Subcutaneous abdominal adipose tissue (tissue), 5 donors: ENCODE measurements at regions not wholly inside any gene's neighbourhood (a gene's known extent, or its start where the extent isn't known, plus 50 kb on each side); places are given as distances from the start of the nearest gene placed in this dataset.
A peak's percentile ranks its signal among the peaks of the same experiment; 100 is the strongest.

Experiments
- H3K27ac ChIP-seq: one replicate; pipeline ENCODE4 v1.7.0; 2013; ENCODE audit warnings: low read depth, mild to moderate bottlenecking, inconsistent platforms, low read length, moderate library complexity
- H3K27me3 ChIP-seq, 5 donors: one replicate each; pipeline ENCODE4 v1.7.0; 2013; ENCODE audit warnings: low read length in 5 of 5, inconsistent platforms in 1 of 5; ENCODE audit not compliant: control insufficient read depth in 5 of 5, insufficient read depth in 4 of 5
- H3K36me3 ChIP-seq, 5 donors: one replicate each; pipeline ENCODE4 v1.7.0; 2013; ENCODE audit warnings: low read length in 5 of 5; ENCODE audit not compliant: control insufficient read depth in 5 of 5, insufficient read depth in 5 of 5
- H3K4me1 ChIP-seq, 5 donors: one replicate each; pipeline ENCODE4 v1.7.0; 2013; ENCODE audit warnings: low read length in 5 of 5, mild to moderate bottlenecking in 3 of 5, moderate library complexity in 1 of 5; ENCODE audit not compliant: control insufficient read depth in 5 of 5, insufficient read depth in 5 of 5
- H3K4me3 ChIP-seq, 5 donors: one replicate each; pipeline ENCODE4 v1.7.0; 2013; ENCODE audit warnings: low read length in 5 of 5, low read depth in 1 of 5
- H3K9ac ChIP-seq, 5 donors: one replicate each; pipeline ENCODE4 v1.7.0; 2013; ENCODE audit warnings: low read length in 5 of 5, mild to moderate bottlenecking in 4 of 5, moderate library complexity in 3 of 5
- H3K9me3 ChIP-seq, 5 donors: one replicate each; pipeline ENCODE4 v1.7.0; 2013; ENCODE audit warnings: low read length in 5 of 5; ENCODE audit not compliant: control insufficient read depth in 5 of 5
- donor health status: healthy.
- donor health status: healthy.
- donor health status: healthy.
- donor health status: healthy.
- donor health status: healthy.

- H3K4me1 ChIP-seq, result no peaks in the 10 kb centered on the region
- H3K27ac ChIP-seq, result no peak overlapping the region
- no peaks in the 10 kb centered on the region for H3K36me3 ChIP-seq
- no peaks in the 10 kb centered on the region for H3K27me3 ChIP-seq
- H3K4me3 ChIP-seq, result peak overlapping the region in 1 of 5 donors; percentile 24
- no peak overlapping the region for H3K9ac ChIP-seq
- H3K9me3 ChIP-seq, result peaks cover 3 to 29% (median 21%) of the 10 kb centered on the region in 5 donors
Observed at GRCh38 chr16:35344012-35344762, 1884.8 kb downstream of the TP53TG3F start.

GRCh38 chr16:35352431-35352830 is 1893.0 kb downstream of the TP53TG3F start:
- Histone ChIP-seq H3K4me3 (no peak overlapping the region), H3K36me3 (no peaks in the 10 kb centered on the region), H3K4me1 (no peaks in the 10 kb centered on the region), H3K27me3 (no peaks in the 10 kb centered on the region), H3K9ac (no peak overlapping the region), H3K27ac (no peak overlapping the region), H3K9me3 (peaks cover 0 to 10% (median 3%) of the 10 kb centered on the region in 5 donors)

GRCh38 chr16:35363510-35363909 is 1904.1 kb downstream of the TP53TG3F start:
- Histone ChIP-seq H3K9me3 (peaks cover 0 to 12% (median 0%) of the 10 kb centered on the region in 5 donors), H3K27me3 (no peaks in the 10 kb centered on the region), H3K27ac (no peak overlapping the region), H3K9ac (no peak overlapping the region), H3K4me1 (no peaks in the 10 kb centered on the region), H3K36me3 (no peaks in the 10 kb centered on the region), H3K4me3 (no peak overlapping the region)

- no peaks in the 10 kb centered on the region for H3K27me3 ChIP-seq
- H3K36me3 ChIP-seq, result no peaks in the 10 kb centered on the region
- no peak overlapping the region for H3K4me3 ChIP-seq
- no peak overlapping the region for H3K9ac ChIP-seq
- H3K9me3 ChIP-seq, result peaks cover 0 to 12% (median 0%) of the 10 kb centered on the region in 5 donors
- no peaks in the 10 kb centered on the region for H3K4me1 ChIP-seq
- no peak overlapping the region for H3K27ac ChIP-seq
Observed at GRCh38 chr16:35364263-35364662, 1904.9 kb downstream of the TP53TG3F start.

GRCh38 chr16:35365675-35366074 is 1906.3 kb downstream of the TP53TG3F start:
- Histone ChIP-seq H3K27me3 (no peaks in the 10 kb centered on the region), H3K36me3 (no peaks in the 10 kb centered on the region), H3K4me1 (no peaks in the 10 kb centered on the region), H3K4me3 (no peak overlapping the region), H3K27ac (no peak overlapping the region), H3K9ac (no peak overlapping the region), H3K9me3 (peaks cover 0 to 16% (median 0%) of the 10 kb centered on the region in 5 donors)

GRCh38 chr16:35370617-35371016 is 1911.2 kb downstream of the TP53TG3F start:
- Histone ChIP-seq H3K4me3 (no peak overlapping the region), H3K9me3 (peaks cover 0 to 10% (median 0%) of the 10 kb centered on the region in 5 donors), H3K27me3 (no peaks in the 10 kb centered on the region), H3K27ac (no peak overlapping the region), H3K36me3 (no peaks in the 10 kb centered on the region), H3K9ac (no peak overlapping the region), H3K4me1 (no peaks in the 10 kb centered on the region)

GRCh38 chr16:35377142-35377541 is 1917.7 kb downstream of the TP53TG3F start:
- Histone ChIP-seq H3K36me3 (no peaks in the 10 kb centered on the region), H3K27ac (no peak overlapping the region), H3K27me3 (no peaks in the 10 kb centered on the region), H3K4me1 (no peaks in the 10 kb centered on the region), H3K9me3 (peaks cover 0 to 2% (median 0%) of the 10 kb centered on the region in 5 donors), H3K9ac (no peak overlapping the region), H3K4me3 (no peak overlapping the region)

GRCh38 chr16:35386619-35387018 is 1927.2 kb downstream of the TP53TG3F start:
- no peaks in the 10 kb centered on the region for H3K27me3 ChIP-seq
- no peaks in the 10 kb centered on the region for H3K9me3 ChIP-seq
- H3K4me3 ChIP-seq, result no peak overlapping the region
- H3K36me3 ChIP-seq, result no peaks in the 10 kb centered on the region
- H3K9ac ChIP-seq, result no peak overlapping the region
- no peaks in the 10 kb centered on the region for H3K4me1 ChIP-seq
- H3K27ac ChIP-seq, result no peak overlapping the region

GRCh38 chr16:35391328-35391727 is 1931.9 kb downstream of the TP53TG3F start:
- Histone ChIP-seq H3K36me3 (no peaks in the 10 kb centered on the region), H3K27ac (no peak overlapping the region), H3K9ac (no peak overlapping the region), H3K9me3 (peaks cover 0 to 12% (median 0%) of the 10 kb centered on the region in 5 donors), H3K27me3 (no peaks in the 10 kb centered on the region), H3K4me1 (no peaks in the 10 kb centered on the region), H3K4me3 (no peak overlapping the region)

GRCh38 chr16:35398180-35398579 is 1938.8 kb downstream of the TP53TG3F start:
- Histone ChIP-seq H3K27ac (no peak overlapping the region), H3K27me3 (no peaks in the 10 kb centered on the region), H3K36me3 (no peaks in the 10 kb centered on the region), H3K9ac (no peak overlapping the region), H3K4me3 (no peak overlapping the region), H3K9me3 (peaks cover 0 to 11% (median 0%) of the 10 kb centered on the region in 5 donors), H3K4me1 (peaks cover 0 to 7% (median 0%) of the 10 kb centered on the region in 5 donors)
